GM18505 (cell line): ENCODE measurements at regions not wholly inside any gene's neighbourhood (a gene's known extent, or its start where the extent isn't known, plus 50 kb on each side); places are given as distances from the start of the nearest gene placed in this dataset.
"Not testable (repeated sequence)": the region's sequence is repeated elsewhere in the genome, so short reads cannot be mapped to it uniquely, and the experiment has no call there.

Experiments
- ATAC-seq: cut with Tn5 transposase; IDR thresholded peaks from one replicate; pipeline ENCODE4 v1.9.1; 2021; ENCODE audit not compliant: unreplicated experiment
- POLR2A ChIP-seq: IDR thresholded peaks from 4 replicates; pipeline ENCODE4 v1.6.1; 2011; ENCODE audit warnings: borderline replicate concordance; ENCODE audit not compliant: insufficient read depth, insufficient read length; ENCODE audit errors: extremely low read depth

DNA sequence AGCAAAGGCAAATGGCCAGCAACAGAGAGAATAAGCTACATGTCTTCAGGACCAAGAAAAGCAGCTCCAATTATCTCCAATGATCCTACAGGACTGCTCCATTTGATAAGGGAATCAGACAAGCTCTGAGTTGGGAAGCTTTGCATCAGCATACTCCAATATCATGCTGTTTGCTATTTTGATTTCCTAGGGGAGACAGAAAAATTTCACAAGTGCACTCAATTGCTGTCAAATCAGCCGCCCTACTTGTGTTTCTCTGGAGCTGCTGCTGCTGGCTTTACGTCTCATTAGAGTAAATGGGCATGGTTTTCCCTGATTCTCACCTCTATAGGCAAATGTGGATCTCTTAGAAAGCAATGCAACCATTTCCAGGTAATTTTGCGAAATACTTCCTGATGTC, 201.7 kb downstream of the PRELID2 start:
- no peak for TF ChIP-seq POLR2A
- no peak for ATAC-seq

DNA sequence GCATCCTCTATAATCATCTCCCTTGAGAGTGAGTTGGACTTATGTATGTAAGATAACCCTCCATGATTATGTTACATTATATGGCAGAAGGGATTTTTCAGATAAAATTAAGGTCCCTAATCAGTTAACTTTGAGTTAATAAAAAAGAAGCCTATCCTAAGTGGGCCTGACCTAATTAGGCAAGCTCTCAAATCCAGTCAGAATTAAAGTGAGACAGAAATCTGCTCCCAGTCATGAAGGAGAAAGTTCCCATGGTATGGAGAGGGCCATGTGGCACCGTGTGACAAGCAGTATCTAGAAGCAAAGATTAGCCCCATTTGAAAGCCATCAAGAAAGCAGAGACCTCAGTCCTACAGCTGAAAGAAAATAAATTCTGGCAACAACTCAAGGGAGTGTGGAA, 202.4 kb downstream of the PRELID2 start:
- ATAC-seq, result no peak
- no peak for TF ChIP-seq POLR2A

DNA sequence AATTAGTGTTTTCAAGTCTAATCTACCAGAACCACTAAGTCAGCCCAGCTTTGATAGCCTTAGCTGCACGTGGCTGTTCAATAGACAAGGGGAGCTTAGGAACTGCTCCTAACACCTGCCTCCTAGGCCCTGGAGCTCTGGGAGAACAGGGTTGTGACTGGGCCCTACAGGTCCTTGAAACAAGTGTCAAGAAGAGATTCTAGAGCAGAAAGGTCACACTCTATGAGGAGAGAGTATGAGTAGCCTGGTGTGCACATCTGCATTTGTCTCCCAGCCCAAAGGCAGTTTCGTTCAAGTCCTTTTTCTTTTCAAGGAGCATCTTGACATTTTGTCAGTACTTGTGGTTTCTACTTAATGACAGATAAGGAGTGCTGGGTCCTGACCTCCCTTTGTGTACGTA, 206.1 kb downstream of the PRELID2 start:
- TF ChIP-seq POLR2A, result no peak
- ATAC-seq, result no peak

DNA sequence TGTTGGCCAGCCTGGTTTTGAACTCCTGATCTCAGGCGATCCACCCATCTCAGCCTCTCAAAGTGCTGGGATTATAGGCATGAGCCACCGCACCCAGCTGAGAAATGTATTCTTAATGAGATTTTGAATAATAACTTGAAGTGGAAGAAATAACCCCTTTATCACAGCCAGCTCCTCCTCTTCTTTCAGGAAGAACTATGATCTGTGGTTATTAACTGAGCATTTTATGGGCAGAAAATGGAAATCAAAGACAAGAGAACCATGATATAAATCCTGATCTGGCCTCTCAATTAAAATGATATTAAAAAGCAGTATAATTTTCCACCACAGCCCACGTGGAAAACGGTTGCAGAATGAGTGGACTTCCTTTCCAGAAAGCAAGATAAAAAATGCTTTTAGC, 206.6 kb downstream of the PRELID2 start:
- TF ChIP-seq POLR2A, result no peak
- no peak for ATAC-seq

DNA sequence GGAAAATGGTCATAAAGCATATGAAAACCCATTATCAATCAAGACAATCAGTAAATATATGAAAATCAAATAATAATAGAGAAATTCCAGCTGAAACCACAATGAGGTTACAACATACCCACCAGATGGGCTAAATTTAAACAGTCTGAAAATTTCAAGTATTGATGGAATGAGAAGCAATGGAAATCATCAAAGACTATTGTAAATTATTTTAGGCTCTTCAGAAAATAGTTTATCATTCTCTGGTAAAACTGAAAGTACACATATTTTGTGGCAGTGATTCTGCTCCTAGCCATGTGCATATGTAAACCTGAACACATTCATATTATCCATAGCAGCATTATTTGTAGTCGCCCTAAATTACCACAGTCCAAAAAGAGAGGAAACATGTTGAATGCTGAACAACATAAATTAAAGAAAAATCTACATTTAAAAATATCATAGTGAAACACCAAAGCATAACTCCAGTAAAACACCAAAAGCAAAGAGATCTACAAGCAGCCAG, 215.3 kb downstream of the PRELID2 start:
- no peak for ATAC-seq
- no peak for TF ChIP-seq POLR2A

DNA sequence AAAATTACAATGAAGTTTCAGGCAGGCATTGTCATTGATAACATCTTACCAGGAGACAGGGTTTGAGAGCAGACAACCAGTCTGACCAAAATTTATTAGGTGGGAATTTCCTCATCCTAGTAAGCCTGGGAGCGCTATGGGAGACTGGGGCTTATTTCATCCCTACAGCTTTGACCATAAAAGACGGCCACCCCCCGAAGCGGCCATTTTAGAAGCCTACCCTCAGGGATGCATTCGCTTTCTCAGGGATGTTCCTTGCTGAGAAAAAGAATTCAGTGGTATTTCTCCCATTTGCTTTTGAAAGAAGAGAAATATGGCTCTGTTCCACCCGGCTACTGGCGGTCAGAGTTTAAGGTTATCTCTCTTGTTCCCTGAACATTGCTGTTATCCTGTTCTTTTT, 218.4 kb downstream of the PRELID2 start:
- ATAC-seq, result not testable (repeated sequence)

DNA sequence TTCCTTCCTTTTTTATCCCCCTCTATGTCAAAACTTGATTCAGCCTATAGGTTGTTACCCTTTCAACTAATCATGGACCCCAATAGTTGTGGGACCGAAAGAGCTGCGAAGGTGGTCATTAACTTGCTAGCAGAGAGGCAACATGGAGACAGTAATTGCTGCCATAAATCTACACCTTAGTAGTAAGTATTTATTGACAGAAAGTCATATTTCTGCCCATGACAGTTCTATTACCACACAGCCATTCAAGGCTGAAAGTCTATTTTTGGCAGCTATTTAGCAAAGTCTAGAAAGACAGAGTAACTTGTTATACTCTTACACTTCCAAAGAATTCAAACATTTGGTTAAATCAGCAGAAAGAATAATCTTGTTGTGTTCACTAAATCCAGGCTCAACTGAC, 236.2 kb downstream of the PRELID2 start:
- ATAC-seq, result no peak
- TF ChIP-seq POLR2A, result no peak

DNA sequence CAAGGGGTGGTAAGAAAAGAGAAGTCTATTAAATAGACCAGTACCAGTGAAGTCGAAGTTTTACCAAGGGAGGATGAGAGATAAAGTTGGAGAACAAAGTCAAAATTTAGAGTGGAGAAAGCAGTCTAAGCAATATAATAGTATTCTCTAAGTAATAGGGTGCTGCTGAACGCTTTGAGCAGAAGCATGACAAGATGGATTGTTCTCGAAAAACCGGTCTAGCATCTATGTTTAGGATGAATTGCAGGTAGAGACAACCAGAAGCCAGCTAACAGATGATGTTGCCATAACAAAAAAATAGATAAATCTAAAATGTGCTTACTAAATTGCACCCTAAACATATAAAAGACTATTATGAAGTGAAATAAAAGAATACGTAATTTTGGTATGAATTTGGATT, 237.0 kb downstream of the PRELID2 start:
- no peak for TF ChIP-seq POLR2A
- ATAC-seq, result no peak

DNA sequence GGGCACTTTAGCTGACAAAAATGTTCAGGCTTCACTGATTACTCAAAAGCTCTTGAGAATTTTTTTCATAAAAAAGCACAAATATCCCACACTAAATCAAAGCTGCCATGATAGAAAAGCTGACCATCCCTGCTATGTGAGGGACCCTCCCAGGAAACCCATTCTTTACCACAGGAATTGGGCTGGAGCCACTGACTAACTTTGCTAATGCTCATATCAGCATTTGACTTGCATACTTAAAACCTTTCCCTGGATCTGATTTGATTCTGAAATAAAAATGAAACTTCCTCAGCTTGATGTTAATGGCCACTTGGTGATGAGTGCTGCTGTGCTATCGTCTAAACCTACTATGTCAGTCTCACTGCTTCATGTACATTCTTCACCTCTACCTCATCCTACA, 243.6 kb downstream of the PRELID2 start:
- TF ChIP-seq POLR2A, result no peak
- ATAC-seq, result no peak

DNA sequence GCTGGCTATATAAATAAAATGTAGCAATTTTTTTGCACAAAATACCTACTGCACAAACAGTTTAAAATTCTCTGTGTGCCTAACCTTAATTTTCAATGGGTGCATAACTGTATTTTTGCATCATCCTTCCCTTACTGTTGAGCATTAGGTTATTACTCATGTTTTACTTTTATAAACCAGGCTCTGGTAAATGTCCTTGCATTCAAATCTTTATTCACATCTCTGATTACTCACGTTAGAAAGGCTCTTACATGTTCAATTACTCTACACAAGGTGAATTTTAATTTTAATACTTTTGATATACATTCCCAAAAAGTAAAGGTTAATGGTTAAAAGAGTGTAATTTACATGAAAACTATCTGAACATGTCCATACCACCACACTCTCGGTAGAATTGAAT, 246.1 kb downstream of the PRELID2 start:
- no peak for TF ChIP-seq POLR2A
- no peak for ATAC-seq

DNA sequence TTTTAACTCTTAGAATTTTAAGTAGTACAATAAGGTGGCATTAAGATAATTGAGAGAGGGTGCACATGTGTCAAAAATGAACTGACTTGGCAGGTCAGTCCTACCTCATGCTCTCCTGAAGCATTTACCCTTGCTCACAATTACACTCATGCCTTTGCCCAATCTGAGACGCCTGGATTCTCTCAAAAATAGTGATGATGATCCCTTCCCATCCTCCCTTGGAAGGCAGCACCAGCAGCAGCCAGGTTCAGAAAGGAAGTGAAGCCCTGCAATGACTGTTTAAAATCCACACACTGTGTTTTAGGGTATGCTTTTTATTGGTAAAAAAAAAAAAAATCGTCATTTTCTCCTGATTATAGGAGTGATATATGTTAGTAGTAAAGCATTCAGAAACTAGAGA, 246.6 kb downstream of the PRELID2 start:
- TF ChIP-seq POLR2A, result no peak
- ATAC-seq, result no peak

DNA sequence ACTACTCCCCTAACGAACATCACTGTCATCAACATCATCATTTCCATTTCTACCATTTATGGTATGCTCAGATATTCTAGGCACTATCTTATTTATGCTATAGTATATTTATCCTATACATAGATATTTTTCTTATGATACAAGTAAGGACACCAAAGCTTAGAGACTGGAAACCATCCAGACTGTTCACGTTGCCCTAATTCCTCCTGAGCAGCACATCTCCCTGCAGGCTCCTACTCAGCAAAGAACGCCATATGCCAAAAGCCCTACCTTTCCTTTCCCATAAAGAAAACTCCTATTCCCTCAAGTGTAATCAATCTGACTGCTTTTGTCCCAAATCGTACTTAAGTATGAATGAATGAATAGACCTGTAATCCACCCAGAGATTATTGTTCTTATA, 247.0 kb downstream of the PRELID2 start:
- no peak for ATAC-seq
- TF ChIP-seq POLR2A, result no peak

DNA sequence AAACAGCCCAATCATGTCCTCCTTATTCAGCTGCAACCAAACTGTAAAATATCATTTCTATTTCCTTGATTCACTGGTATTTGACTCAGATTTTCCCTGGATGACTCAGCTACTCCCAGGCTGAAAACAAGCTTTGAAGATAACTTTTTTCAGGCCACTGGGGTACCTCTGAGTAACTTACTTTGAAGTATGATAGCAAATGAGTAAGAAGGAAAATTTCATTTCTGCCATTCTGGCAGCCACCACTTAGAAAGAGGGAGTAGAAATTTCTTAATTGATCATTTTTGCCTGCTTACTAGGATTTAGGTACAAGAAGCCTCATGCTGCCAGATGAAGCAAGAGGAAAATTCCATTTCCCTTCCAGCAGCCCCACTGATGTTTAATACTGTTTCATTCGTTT, 247.4 kb downstream of the PRELID2 start:
- TF ChIP-seq POLR2A, result no peak
- ATAC-seq, result no peak

DNA sequence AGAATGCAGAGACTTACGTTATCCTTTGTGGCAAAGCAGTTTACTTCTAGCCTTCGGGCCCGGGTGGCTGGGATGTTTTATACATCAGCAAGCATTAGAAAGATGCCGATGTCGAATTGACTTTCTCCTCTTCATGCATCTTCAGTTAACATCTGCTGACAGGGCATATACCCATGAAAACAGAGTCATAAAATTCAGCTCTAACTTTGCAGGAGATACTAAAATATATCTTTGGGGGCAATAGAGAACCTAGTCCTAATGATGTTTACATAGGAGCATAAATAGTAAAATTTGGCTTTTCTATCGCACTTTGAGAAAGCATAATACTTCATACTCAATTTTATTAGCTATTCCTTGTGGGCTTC, 247.9 kb downstream of the PRELID2 start:
- no peak for ATAC-seq
- TF ChIP-seq POLR2A, result no peak

DNA sequence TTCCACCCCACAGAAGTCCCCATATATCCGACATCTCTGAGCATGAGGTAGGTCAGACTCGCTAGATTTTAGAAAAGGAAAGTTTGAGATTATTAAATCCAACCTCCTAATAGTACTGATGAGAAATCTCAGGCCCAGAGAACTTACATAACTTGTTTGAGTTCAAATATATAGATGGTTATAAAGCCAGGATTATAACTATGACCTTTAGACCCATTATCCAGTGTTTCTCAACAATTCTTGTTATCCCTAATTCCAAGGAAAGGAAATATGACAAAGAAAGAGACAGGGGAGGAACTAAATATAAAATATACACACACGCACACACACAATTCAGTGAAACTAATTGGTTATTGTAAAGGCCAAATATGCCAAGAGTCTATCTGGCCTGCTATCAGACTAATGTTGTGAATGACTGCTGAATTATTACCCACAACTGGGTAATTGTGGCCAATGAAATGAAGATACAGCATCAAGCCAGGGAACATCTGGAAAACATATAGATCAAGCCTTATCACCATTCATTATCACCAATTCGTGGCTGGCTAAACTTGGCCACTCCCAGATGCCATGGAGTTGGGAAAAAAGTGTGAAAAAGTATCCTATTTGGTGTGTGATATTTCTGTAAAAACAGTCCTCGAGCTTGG, 248.4 kb downstream of the PRELID2 start:
- TF ChIP-seq POLR2A, result no peak
- ATAC-seq, result no peak
